SK-N-SH (cell line): ENCODE measurements at regions not wholly inside any gene's neighbourhood (a gene's known extent, or its start where the extent isn't known, plus 50 kb on each side); places are given as distances from the start of the nearest gene placed in this dataset.

Experiments used
- CTCF ChIA-PET: fragments of 300-600, 350-600 bp; formaldehyde crosslinking; extraction: SDS; loops from one replicate; lab custom pipeline; 2021; lab: Yijun Ruan, JAX
- POLR2A ChIA-PET: fragments of 350-600 bp; sonication (Branson Sonifier 250); formaldehyde crosslinking; extraction: SDS; loops from one replicate; lab custom pipeline; 2020; ENCODE audit warnings: antibody characterized with exemption, inconsistent platforms; lab: Yijun Ruan, JAX
- DNase-seq: peaks from one replicate; pipeline ENCODE4 v3.0.0; 2012
- H2AFZ ChIP-seq: fragments of 200-600 bp; sonication (generic); 2 replicates; pipeline ENCODE4 v1.8.1; 2016; ENCODE audit warnings: antibody characterized with exemption, mild to moderate bottlenecking, low read depth
- H3F3A ChIP-seq: fragments of 200-600 bp; sonication (generic); replicated peaks from 2 replicates; pipeline ENCODE3; 2016; ENCODE audit warnings: antibody characterized with exemption, mild to moderate bottlenecking; ENCODE audit not compliant: insufficient read depth
- H3K27ac ChIP-seq, 2 experiments: fragments of 200-500 bp in 1 of 2; fragments of 200-600 bp in 1 of 2; sonication (Bioruptor generic) in 1 of 2; sonication (generic), shearing (Covaris generic) in 1 of 2; 2 replicates each; pipeline versions ENCODE4 v1.5.1 to v1.6.1; 2014 to 2016; ENCODE audit warnings: low read depth in 2 of 2, inconsistent platforms in 1 of 2, low read length in 1 of 2, mild to moderate bottlenecking in 1 of 2, mixed read lengths in 1 of 2
- H3K27me3 ChIP-seq: fragments of 200-600 bp; sonication (generic), shearing (Covaris generic); 2 replicates; pipeline ENCODE4 v1.6.1; 2016; ENCODE audit warnings: mixed run types; ENCODE audit not compliant: insufficient read depth
- H3K36me3 ChIP-seq, 2 experiments: fragments of 200-500 bp in 1 of 2; fragments of 200-600 bp in 1 of 2; sonication (Bioruptor generic) in 1 of 2; sonication (generic) in 1 of 2; replicated peaks in 1 of 2; 2 replicates each; pipeline versions ENCODE3 to v1.5.1; 2014 to 2016; ENCODE audit warnings: low read length in 1 of 2, mild to moderate bottlenecking in 1 of 2; ENCODE audit not compliant: insufficient read depth in 2 of 2, control insufficient read depth in 1 of 2
- H3K4me1 ChIP-seq, 2 experiments: fragments of 200-500 bp in 1 of 2; fragments of 200-600 bp in 1 of 2; sonication (Bioruptor generic) in 1 of 2; sonication (generic), shearing (Covaris generic) in 1 of 2; 2 replicates each; pipeline versions ENCODE4 v1.5.1 to v1.6.1; 2014 to 2016; ENCODE audit warnings: low read depth in 1 of 2, low read length in 1 of 2, mixed run types in 1 of 2; ENCODE audit not compliant: insufficient read depth in 2 of 2, control insufficient read depth in 1 of 2
- H3K4me2 ChIP-seq: fragments of 200-600 bp; sonication (generic), shearing (Covaris generic); 2 replicates; pipeline ENCODE4 v1.6.1; 2017; ENCODE audit warnings: mixed run types
- H3K4me3 ChIP-seq, 2 experiments: fragments of 200-500 bp in 1 of 2; fragments of 200-600 bp in 1 of 2; sonication (Bioruptor generic) in 1 of 2; sonication (generic), shearing (Covaris generic) in 1 of 2; 2 replicates each; pipeline versions ENCODE4 v1.5.1 to v1.8.1; 2014 to 2016; ENCODE audit warnings: low read depth in 2 of 2, inconsistent platforms in 1 of 2, low read length in 1 of 2, mild to moderate bottlenecking in 1 of 2, mixed read lengths in 1 of 2, moderate library complexity in 1 of 2
- H3K79me2 ChIP-seq: fragments of 200-600 bp; sonication (generic); 2 replicates; pipeline ENCODE4 v1.8.1; 2017; ENCODE audit warnings: mild to moderate bottlenecking; ENCODE audit not compliant: insufficient read depth
- H3K9ac ChIP-seq: fragments of 200-600 bp; sonication (generic); 2 replicates; pipeline ENCODE4 v1.6.1; 2017; ENCODE audit warnings: mixed run types
- H3K9me2 ChIP-seq: fragments of 200-600 bp; sonication (generic); 2 replicates; pipeline ENCODE4 v1.6.1; 2017; ENCODE audit warnings: mixed run types
- H3K9me3 ChIP-seq: fragments of 200-600 bp; sonication (generic); 2 replicates; pipeline ENCODE4 v1.6.1; 2017; ENCODE audit warnings: mixed run types, mild to moderate bottlenecking, moderate library complexity
- H4K20me1 ChIP-seq: fragments of 200-600 bp; sonication (generic); 2 replicates; pipeline ENCODE4 v1.6.1; 2017; ENCODE audit warnings: mild to moderate bottlenecking, mixed run types; ENCODE audit not compliant: insufficient read depth
- CHD2 ChIP-seq: fragments of 150-350 bp; IDR thresholded peaks from 2 replicates; pipeline ENCODE4 v1.6.1; 2018; ENCODE audit warnings: low read length; ENCODE audit not compliant: partially characterized antibody
- FOXJ3 ChIP-seq: sonication (generic); formaldehyde crosslinking; IDR thresholded peaks from 2 replicates; pipeline ENCODE4 v1.5.1; 2020; ENCODE audit warnings: mild to moderate bottlenecking, missing genetic modification reagents
- GATA2 ChIP-seq: sonication (generic); formaldehyde crosslinking; IDR thresholded peaks from 2 replicates; pipeline ENCODE4 v1.5.0; 2020; ENCODE audit warnings: mild to moderate bottlenecking, missing genetic modification reagents
- MXI1 ChIP-seq: IDR thresholded peaks from 2 replicates; pipeline ENCODE4 v1.6.1; 2012; ENCODE audit warnings: mild to moderate bottlenecking, low read depth, low read length, improper control_type of control experiment
- POLR2AphosphoS5 ChIP-seq: IDR thresholded peaks from 2 replicates; pipeline ENCODE4 v1.6.1; 2012; ENCODE audit warnings: low read depth, low read length
- RFX5 ChIP-seq: IDR thresholded peaks from 2 replicates; pipeline ENCODE4 v1.6.1; 2012; ENCODE audit warnings: mild to moderate bottlenecking, improper control_type of control experiment, low read length
- RXRA ChIP-seq: IDR thresholded peaks from 2 replicates; pipeline ENCODE4 v1.4.0; 2012; ENCODE audit warnings: low read depth, mild to moderate bottlenecking, borderline replicate concordance
- SMC3 ChIP-seq: IDR thresholded peaks from 2 replicates; pipeline ENCODE4 v1.6.1; 2012; ENCODE audit warnings: low read depth, low read length, improper control_type of control experiment
- TAF1 ChIP-seq: IDR thresholded peaks from 2 replicates; pipeline ENCODE4 v1.6.1; 2012; ENCODE audit warnings: low read depth, mild to moderate bottlenecking, low read length, moderate library complexity, borderline replicate concordance
- TCF12 ChIP-seq: IDR thresholded peaks from 2 replicates; pipeline ENCODE4 v1.4.0; 2012
- WGBS: methylation state at CpG from one replicate; pipeline ENCODE4 v1.1.6; 2017; ENCODE audit warnings: low lambda C conversion rate; 5-methylcytosine and 5-hydroxymethylcytosine counted together
- TF ChIP-seq, protein P1 (sequence below): fragments of 150-350 bp; IDR thresholded peaks from 2 replicates; pipeline ENCODE4 v1.6.1; 2016; ENCODE audit warnings: mild to moderate bottlenecking, low read depth, low read length
- TF ChIP-seq, protein P2 (sequence below): fragments of 200-600 bp; sonication (generic); IDR thresholded peaks from 2 replicates; pipeline ENCODE4 v1.6.1; 2017; ENCODE audit warnings: antibody characterized with exemption, mild to moderate bottlenecking, moderate library complexity

DNA sequence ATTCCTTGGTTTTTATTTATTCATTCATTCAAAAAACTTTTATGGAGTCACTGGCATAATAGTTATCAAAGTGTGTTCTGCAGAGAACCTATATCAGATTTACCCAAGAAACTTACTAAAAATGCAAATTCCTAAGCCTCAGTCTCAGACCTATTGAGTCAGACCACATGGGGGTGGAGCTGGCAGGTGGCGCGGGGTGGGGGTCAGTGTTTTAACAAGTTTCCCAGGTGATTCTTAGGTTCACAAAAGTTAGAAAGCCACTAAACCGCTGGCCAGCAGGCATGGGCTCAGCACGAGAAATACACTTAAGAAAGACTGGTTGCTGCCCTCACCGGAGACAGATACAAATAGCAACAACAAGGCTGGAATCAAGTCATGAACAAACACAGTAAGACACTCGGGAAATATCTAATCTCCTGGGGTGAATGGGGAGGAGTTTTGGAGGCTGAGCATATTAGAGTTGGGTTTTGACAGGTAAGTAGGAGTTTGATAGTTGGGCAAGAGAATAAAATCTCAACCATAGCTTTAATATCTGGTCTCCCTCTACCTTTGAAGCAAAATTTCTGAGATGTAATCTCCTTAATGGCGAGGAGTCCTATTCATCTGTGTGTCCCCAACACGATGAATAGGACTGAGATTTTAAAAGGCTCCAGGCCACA, 167.5 kb upstream of the NECTIN1 start:
- WGBS = 37% methylated on average over 8 of the region's 8 CpGs
- CTCF ChIA-PET = interaction anchor here (1.2 to 2.7 kb wide), 5 partner anchors 9 to 212 kb away, joined by 5 to 16 read pairs (median 6); partner anchors contain the start of gene NECTIN1

DNA sequence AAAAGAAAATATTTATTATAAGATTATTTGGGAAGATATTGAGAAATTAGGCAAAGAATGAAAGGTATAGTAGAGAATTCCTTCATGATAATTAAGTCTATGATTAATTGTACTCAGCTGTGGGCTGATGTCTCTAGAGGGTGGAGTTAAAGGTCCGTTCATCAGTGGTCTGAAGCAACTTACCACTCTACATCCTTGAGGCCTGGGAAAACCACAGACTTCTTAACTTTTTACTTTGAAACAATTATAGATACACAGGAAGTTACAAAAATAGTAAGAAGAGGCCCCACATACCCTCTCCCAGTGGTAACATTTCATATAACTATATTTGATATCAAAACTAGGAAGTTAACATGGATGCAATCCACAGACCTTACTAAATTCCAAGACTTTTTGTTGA, 167.0 kb upstream of the NECTIN1 start:
- Histone ChIP-seq H3K27ac (no peak overlapping the region), H3K27me3 (peaks cover 25% of the 10 kb centered on the region), H3F3A (no peaks in the 10 kb centered on the region), H4K20me1 (no peaks in the 10 kb centered on the region), H3K9ac (no peak overlapping the region), H3K4me3 (no peak overlapping the region), H3K4me1 (peaks cover 0 to 52% of the 10 kb centered on the region in 2 experiments; a peak in 2 of 4 replicates), H3K4me2 (no peak overlapping the region), H3K79me2 (no peaks in the 10 kb centered on the region), H3K9me3 (no peaks in the 10 kb centered on the region), H2AFZ (no peak overlapping the region), H3K9me2 (no peaks in the 10 kb centered on the region), H3K36me3 (no peaks in the 10 kb centered on the region)
- DNase-seq = no peak
- TF ChIP-seq MXI1 (no peak), CHD2 (no peak), POLR2AphosphoS5 (no peak), GATA2 (no peak), RXRA (no peak), SMC3 (no peak), RFX5 (no peak)
- TF ChIP-seq, protein P1, sequence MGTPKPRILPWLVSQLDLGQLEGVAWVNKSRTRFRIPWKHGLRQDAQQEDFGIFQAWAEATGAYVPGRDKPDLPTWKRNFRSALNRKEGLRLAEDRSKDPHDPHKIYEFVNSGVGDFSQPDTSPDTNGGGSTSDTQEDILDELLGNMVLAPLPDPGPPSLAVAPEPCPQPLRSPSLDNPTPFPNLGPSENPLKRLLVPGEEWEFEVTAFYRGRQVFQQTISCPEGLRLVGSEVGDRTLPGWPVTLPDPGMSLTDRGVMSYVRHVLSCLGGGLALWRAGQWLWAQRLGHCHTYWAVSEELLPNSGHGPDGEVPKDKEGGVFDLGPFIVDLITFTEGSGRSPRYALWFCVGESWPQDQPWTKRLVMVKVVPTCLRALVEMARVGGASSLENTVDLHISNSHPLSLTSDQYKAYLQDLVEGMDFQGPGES = no peak
- TF ChIP-seq, protein P2, sequence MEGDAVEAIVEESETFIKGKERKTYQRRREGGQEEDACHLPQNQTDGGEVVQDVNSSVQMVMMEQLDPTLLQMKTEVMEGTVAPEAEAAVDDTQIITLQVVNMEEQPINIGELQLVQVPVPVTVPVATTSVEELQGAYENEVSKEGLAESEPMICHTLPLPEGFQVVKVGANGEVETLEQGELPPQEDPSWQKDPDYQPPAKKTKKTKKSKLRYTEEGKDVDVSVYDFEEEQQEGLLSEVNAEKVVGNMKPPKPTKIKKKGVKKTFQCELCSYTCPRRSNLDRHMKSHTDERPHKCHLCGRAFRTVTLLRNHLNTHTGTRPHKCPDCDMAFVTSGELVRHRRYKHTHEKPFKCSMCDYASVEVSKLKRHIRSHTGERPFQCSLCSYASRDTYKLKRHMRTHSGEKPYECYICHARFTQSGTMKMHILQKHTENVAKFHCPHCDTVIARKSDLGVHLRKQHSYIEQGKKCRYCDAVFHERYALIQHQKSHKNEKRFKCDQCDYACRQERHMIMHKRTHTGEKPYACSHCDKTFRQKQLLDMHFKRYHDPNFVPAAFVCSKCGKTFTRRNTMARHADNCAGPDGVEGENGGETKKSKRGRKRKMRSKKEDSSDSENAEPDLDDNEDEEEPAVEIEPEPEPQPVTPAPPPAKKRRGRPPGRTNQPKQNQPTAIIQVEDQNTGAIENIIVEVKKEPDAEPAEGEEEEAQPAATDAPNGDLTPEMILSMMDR = no peak
- 26% methylated on average over 1 of the region's 1 CpG for WGBS
- CTCF ChIA-PET = interaction anchor here (1.2 to 2.9 kb wide), 5 partner anchors 9 to 212 kb away, joined by 4 to 11 read pairs (median 6); partner anchors contain the start of gene NECTIN1
- POLR2A ChIA-PET = no interaction called here

More for the DNA sequence above, 167.5 kb upstream of the NECTIN1 start:
- no peak for DNase-seq
- no peaks in the 10 kb centered on the region for H3K9me3 ChIP-seq
- H3K79me2 ChIP-seq = no peaks in the 10 kb centered on the region
- no peaks in the 10 kb centered on the region for H3K36me3 ChIP-seq
- H3K27ac ChIP-seq = no peak overlapping the region
- H3K27me3 ChIP-seq = peaks cover 19% of the 10 kb centered on the region
- no peaks in the 10 kb centered on the region for H3F3A ChIP-seq
- TF ChIP-seq TCF12 = no peak
- no peak for TF ChIP-seq FOXJ3 (CRISPR knock-in tag)
- no peak for TF ChIP-seq TAF1
- TF ChIP-seq, all 33 proteins: peak for 0
- H3K9me2 ChIP-seq = no peaks in the 10 kb centered on the region
- H3K9ac ChIP-seq = no peak overlapping the region
- no peak overlapping the region for H3K4me2 ChIP-seq
- no peak overlapping the region for H2AFZ ChIP-seq
- no peaks in the 10 kb centered on the region for H4K20me1 ChIP-seq
- H3K4me3 ChIP-seq = no peak overlapping the region
- peaks cover 0 to 52% of the 10 kb centered on the region in 2 experiments; a peak in 2 of 4 replicates for H3K4me1 ChIP-seq
- POLR2A ChIA-PET = interaction anchor here (1.1 kb wide), 1 partner anchor 117 kb away, joined by 3 read pairs; no protein-coding TSS in a partner anchor
